Lower lobe of right lung (tissue), 2 donors: ENCODE measurements at regions not wholly inside any gene's neighbourhood (a gene's known extent, or its start where the extent isn't known, plus 50 kb on each side); places are given as distances from the start of the nearest gene placed in this dataset.

Experiments
- ATAC-seq, 2 donors: fragments of 200-7000 bp; cut with Tn5 transposase; one replicate each; pipeline ENCODE4 v1.9.1; 2020 to 2022; ENCODE audit warnings: mild to moderate bottlenecking in 2 of 2, moderate library complexity in 2 of 2
- DNase-seq: peaks from one replicate; pipeline ENCODE4 v3.0.0-alpha.2; 2020
- H3K27ac ChIP-seq: fragments of 200-600 bp; one replicate; pipeline ENCODE4 v1.8.0; 2022
- H3K27me3 ChIP-seq: fragments of 200-600 bp; one replicate; pipeline ENCODE4 v1.8.0; 2022; ENCODE audit warnings: low read depth
- H3K36me3 ChIP-seq: fragments of 200-600 bp; one replicate; pipeline ENCODE4 v1.8.0; 2022; ENCODE audit warnings: mild to moderate bottlenecking
- H3K4me1 ChIP-seq: fragments of 200-600 bp; one replicate; pipeline ENCODE4 v1.8.0; 2022
- H3K4me3 ChIP-seq: fragments of 200-600 bp; one replicate; pipeline ENCODE4 v1.8.0; 2022; ENCODE audit warnings: mild to moderate bottlenecking
- H3K9me3 ChIP-seq: fragments of 200-600 bp; one replicate; pipeline ENCODE4 v1.8.0; 2022
- CTCF ChIP-seq: fragments of 200-600 bp; IDR thresholded peaks from one replicate; pipeline ENCODE4 v1.8.0; 2022; ENCODE audit warnings: antibody characterized with exemption, mild to moderate bottlenecking
- intact Hi-C: fragments of 100-400 bp; cut with DNase I; formaldehyde crosslinking; loops from one replicate; pipeline ENCODE4 v1.11.0; 2022
- donor health status: DM: no; HTN: yes; CAD: no; lungs with severe emphysema.

- Histone ChIP-seq H3K4me1 (no peaks in the 10 kb centered on the region), H3K27ac (no peak overlapping the region), H3K27me3 (no peaks in the 10 kb centered on the region), H3K9me3 (no peaks in the 10 kb centered on the region), H3K36me3 (no peaks in the 10 kb centered on the region), H3K4me3 (no peak overlapping the region)
- ATAC-seq (no peak), DNase-seq (no peak)
- intact Hi-C loops, result no loop called here
- no peak for TF ChIP-seq CTCF
Observed at GRCh38 chr22:26798462-26799065, 141.2 kb downstream of the MIAT start.

GRCh38 chr22:26800858-26801257 lies 143.5 kb downstream of the MIAT start:
- TF ChIP-seq CTCF, result no peak
- Histone ChIP-seq H3K27ac (no peak overlapping the region), H3K9me3 (no peaks in the 10 kb centered on the region), H3K36me3 (no peaks in the 10 kb centered on the region), H3K4me1 (no peaks in the 10 kb centered on the region), H3K27me3 (no peaks in the 10 kb centered on the region), H3K4me3 (no peak overlapping the region)
- ATAC-seq (no peak), DNase-seq (no peak)
- intact Hi-C loops, result no loop called here

GRCh38 chr22:26801449-26801848 lies 144.1 kb downstream of the MIAT start:
- H3K4me1 ChIP-seq, result no peaks in the 10 kb centered on the region
- H3K36me3 ChIP-seq, result no peaks in the 10 kb centered on the region
- ATAC-seq (no peak), DNase-seq (no peak)
- no peak overlapping the region for H3K27ac ChIP-seq
- TF ChIP-seq CTCF, result no peak
- no peak overlapping the region for H3K4me3 ChIP-seq
- no peaks in the 10 kb centered on the region for H3K27me3 ChIP-seq
- intact Hi-C loops, result no loop called here
- no peaks in the 10 kb centered on the region for H3K9me3 ChIP-seq

- Histone ChIP-seq H3K27me3 (no peaks in the 10 kb centered on the region), H3K4me3 (no peak overlapping the region), H3K9me3 (no peaks in the 10 kb centered on the region), H3K36me3 (no peaks in the 10 kb centered on the region), H3K4me1 (no peaks in the 10 kb centered on the region), H3K27ac (no peak overlapping the region)
- no peak for ATAC-seq
- intact Hi-C loops, result no loop called here
- DNase-seq, result no peak
- TF ChIP-seq CTCF, result no peak
Observed at GRCh38 chr22:26804315-26804714, 146.9 kb downstream of the MIAT start.

- no peak overlapping the region for H3K27ac ChIP-seq
- intact Hi-C loops, result no loop called here
- DNase-seq (no peak), ATAC-seq (no peak)
- no peak overlapping the region for H3K4me3 ChIP-seq
- TF ChIP-seq CTCF, result no peak
- H3K4me1 ChIP-seq, result no peaks in the 10 kb centered on the region
- H3K27me3 ChIP-seq, result no peaks in the 10 kb centered on the region
- H3K36me3 ChIP-seq, result no peaks in the 10 kb centered on the region
- no peaks in the 10 kb centered on the region for H3K9me3 ChIP-seq
Observed at GRCh38 chr22:26804911-26805539, 147.6 kb downstream of the MIAT start.
